ENCODE measurements at regions not wholly inside any gene's neighbourhood (a gene's known extent, or its start where the extent isn't known, plus 50 kb on each side); places are given as distances from the start of the nearest gene placed in this dataset.

DNA sequence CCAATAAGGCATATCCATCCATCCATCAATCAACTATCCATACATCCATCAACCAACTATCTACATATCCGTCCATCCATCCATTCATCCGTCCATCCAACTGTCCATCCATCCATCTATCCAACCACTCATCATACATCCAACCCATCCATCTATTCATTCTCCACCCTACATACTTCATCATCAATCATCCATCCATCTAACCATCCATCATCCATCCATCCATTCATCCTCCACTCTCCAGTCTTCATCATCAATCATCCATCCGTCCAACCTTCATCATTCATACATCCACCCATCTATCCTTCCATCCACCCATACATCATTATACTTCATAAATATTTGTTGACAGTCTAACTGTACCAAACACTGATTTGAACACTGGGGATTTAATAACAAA, 231.3 kb upstream of the DAB1 start:
- TF ChIP-seq POLR2A (conservative IDR thresholded peaks at IDR 0.05) = no peak
- TF ChIP-seq, protein P1, sequence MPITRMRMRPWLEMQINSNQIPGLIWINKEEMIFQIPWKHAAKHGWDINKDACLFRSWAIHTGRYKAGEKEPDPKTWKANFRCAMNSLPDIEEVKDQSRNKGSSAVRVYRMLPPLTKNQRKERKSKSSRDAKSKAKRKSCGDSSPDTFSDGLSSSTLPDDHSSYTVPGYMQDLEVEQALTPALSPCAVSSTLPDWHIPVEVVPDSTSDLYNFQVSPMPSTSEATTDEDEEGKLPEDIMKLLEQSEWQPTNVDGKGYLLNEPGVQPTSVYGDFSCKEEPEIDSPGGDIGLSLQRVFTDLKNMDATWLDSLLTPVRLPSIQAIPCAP (CRISPR knock-in tag; IDR thresholded peaks at IDR 0.05; ENCODE audit: borderline replicate concordance) = no peak
- TF ChIP-seq, protein P2, sequence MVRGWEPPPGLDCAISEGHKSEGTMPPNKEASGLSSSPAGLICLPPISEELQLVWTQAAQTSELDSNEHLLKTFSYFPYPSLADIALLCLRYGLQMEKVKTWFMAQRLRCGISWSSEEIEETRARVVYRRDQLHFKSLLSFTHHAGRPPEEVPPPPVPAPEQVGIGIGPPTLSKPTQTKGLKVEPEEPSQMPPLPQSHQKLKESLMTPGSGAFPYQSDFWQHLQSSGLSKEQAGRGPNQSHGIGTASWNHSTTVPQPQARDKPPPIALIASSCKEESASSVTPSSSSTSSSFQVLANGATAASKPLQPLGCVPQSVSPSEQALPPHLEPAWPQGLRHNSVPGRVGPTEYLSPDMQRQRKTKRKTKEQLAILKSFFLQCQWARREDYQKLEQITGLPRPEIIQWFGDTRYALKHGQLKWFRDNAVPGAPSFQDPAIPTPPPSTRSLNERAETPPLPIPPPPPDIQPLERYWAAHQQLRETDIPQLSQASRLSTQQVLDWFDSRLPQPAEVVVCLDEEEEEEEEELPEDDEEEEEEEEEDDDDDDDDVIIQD (CRISPR knock-in tag; IDR thresholded peaks at IDR 0.05) = no peak
- TF ChIP-seq, protein P3, sequence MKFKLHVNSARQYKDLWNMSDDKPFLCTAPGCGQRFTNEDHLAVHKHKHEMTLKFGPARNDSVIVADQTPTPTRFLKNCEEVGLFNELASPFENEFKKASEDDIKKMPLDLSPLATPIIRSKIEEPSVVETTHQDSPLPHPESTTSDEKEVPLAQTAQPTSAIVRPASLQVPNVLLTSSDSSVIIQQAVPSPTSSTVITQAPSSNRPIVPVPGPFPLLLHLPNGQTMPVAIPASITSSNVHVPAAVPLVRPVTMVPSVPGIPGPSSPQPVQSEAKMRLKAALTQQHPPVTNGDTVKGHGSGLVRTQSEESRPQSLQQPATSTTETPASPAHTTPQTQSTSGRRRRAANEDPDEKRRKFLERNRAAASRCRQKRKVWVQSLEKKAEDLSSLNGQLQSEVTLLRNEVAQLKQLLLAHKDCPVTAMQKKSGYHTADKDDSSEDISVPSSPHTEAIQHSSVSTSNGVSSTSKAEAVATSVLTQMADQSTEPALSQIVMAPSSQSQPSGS (CRISPR knock-in tag; IDR thresholded peaks at IDR 0.05) = no peak

All from K562 (cell line).